ENCODE measurements at regions not wholly inside any gene's neighbourhood (a gene's known extent, or its start where the extent isn't known, plus 50 kb on each side); places are given as distances from the start of the nearest gene placed in this dataset.

GRCh38 chr2:46850742-46851141 is 64.9 kb downstream of the MCFD2 start:
- DNase-seq, result no peak

GRCh38 chr2:46849721-46850556 is 65.7 kb downstream of the MCFD2 start:
- no peak for DNase-seq

- no peak for DNase-seq
These were observed 66.4 kb downstream of the MCFD2 start for GRCh38 chr2:46849046-46849715.

- DNase-seq, result no peak
These were observed 67.2 kb downstream of the MCFD2 start for GRCh38 chr2:46848447-46848846.

- DNase-seq, result no peak
These were observed 67.7 kb downstream of the MCFD2 start for GRCh38 chr2:46847726-46848412.

- DNase-seq, result no peak
These were observed 68.4 kb downstream of the MCFD2 start for GRCh38 chr2:46847185-46847710.

- DNase-seq, result no peak
These were observed 69.1 kb downstream of the MCFD2 start for GRCh38 chr2:46846536-46846935.

- no peak for DNase-seq
These were observed 69.8 kb downstream of the MCFD2 start for GRCh38 chr2:46845542-46846486.

- DNase-seq, result no peak
These were observed 71.2 kb downstream of the MCFD2 start for GRCh38 chr2:46844443-46844842.

- no peak for DNase-seq
These were observed 71.6 kb downstream of the MCFD2 start for GRCh38 chr2:46844034-46844433.

GRCh38 chr2:46843316-46843715 is 72.3 kb downstream of the MCFD2 start:
- DNase-seq, result no peak

- DNase-seq, result no peak
These were observed 72.7 kb downstream of the MCFD2 start for GRCh38 chr2:46842876-46843275.

GRCh38 chr2:46841621-46842020 is 74.0 kb downstream of the MCFD2 start:
- no peak for DNase-seq

- no peak for DNase-seq
These were observed 76.6 kb downstream of the MCFD2 start for GRCh38 chr2:46839045-46839444.

- no peak for DNase-seq
These were observed 77.9 kb downstream of the MCFD2 start for GRCh38 chr2:46837704-46838103.

- no peak for DNase-seq
These were observed 78.5 kb downstream of the MCFD2 start for GRCh38 chr2:46837112-46837454.

- no peak for DNase-seq
These were observed 79.1 kb downstream of the MCFD2 start for GRCh38 chr2:46836295-46837111.

GRCh38 chr2:46835520-46835919 is 80.1 kb downstream of the MCFD2 start:
- DNase-seq, result no peak

- no peak for DNase-seq
These were observed 83.1 kb downstream of the MCFD2 start for GRCh38 chr2:46832543-46832942.

GRCh38 chr2:46831869-46832265 is 83.7 kb downstream of the MCFD2 start:
- DNase-seq, result no peak

GRCh38 chr2:46831051-46831868 is 84.3 kb downstream of the MCFD2 start:
- no peak for DNase-seq

Data from stimulated activated CD8-positive, alpha-beta memory T cell treated with anti-CD3 and anti-CD28 coated beads, Interleukin-4, amount 100 ng/mL, for 48 hours (primary cell).